Activated T-cell treated with anti-CD3 and anti-CD28 coated beads, Interleukin-2, amount 50 U/mL, for 4 hours (primary cell): ENCODE measurements at regions not wholly inside any gene's neighbourhood (a gene's known extent, or its start where the extent isn't known, plus 50 kb on each side); places are given as distances from the start of the nearest gene placed in this dataset.
"Not testable (repeated sequence)": the region's sequence is repeated elsewhere in the genome, so short reads cannot be mapped to it uniquely, and the experiment has no call there.

ENCODE experiments used
- ATAC-seq, 2 donors: fragments of 200-7000 bp; cut with Tn5 transposase; one replicate each; pipeline ENCODE4 v1.10.0; 2021
- DNase-seq: peaks from one replicate; pipeline ENCODE4 v3.0.0-alpha.2; 2020
- H3K27me3 Mint-ChIP-seq: one replicate; pipeline ENCODE4 v1.8.0; 2021; ENCODE audit warnings: low read depth, mixed read lengths
- H3K36me3 Mint-ChIP-seq: one replicate; pipeline ENCODE4 v1.8.0; 2022; ENCODE audit warnings: mixed read lengths; ENCODE audit not compliant: insufficient read depth
- H3K4me1 Mint-ChIP-seq: one replicate; pipeline ENCODE4 v1.8.0; 2021; ENCODE audit warnings: low read depth, mixed read lengths
- H3K4me3 Mint-ChIP-seq: one replicate; pipeline ENCODE4 v1.8.0; 2021; ENCODE audit warnings: mild to moderate bottlenecking, moderate library complexity, mixed read lengths
- H3K9me3 Mint-ChIP-seq: one replicate; pipeline ENCODE4 v1.8.0; 2021; ENCODE audit warnings: mixed read lengths

DNA sequence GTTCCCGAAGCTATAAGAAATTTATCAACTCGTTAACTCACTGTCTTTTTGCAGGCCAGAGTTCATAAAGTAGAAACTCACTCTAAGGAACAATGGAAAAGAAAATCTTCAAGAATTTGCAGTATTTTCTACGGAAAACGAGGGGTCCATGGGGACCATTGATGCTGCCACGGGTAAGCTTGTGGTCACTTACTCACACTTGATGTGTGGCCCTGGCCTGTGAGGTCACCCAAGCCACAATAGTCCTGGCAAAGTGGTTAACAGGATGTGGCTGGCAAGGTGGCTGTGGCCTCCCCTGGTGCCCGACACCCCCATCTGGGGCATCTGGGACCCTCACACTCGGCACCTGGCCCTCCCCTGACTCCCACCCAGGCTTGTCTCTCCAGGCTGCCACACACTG lies 123.4 kb downstream of the C6orf118 start:
- Mint-ChIP-seq H3K27me3 (no peaks in the 10 kb centered on the region), H3K4me3 (no peak overlapping the region), H3K36me3 (no peaks in the 10 kb centered on the region), H3K4me1 (no peaks in the 10 kb centered on the region), H3K9me3 (peaks cover 10% of the 10 kb centered on the region)
- ATAC-seq (no peak), DNase-seq (no peak)

DNA sequence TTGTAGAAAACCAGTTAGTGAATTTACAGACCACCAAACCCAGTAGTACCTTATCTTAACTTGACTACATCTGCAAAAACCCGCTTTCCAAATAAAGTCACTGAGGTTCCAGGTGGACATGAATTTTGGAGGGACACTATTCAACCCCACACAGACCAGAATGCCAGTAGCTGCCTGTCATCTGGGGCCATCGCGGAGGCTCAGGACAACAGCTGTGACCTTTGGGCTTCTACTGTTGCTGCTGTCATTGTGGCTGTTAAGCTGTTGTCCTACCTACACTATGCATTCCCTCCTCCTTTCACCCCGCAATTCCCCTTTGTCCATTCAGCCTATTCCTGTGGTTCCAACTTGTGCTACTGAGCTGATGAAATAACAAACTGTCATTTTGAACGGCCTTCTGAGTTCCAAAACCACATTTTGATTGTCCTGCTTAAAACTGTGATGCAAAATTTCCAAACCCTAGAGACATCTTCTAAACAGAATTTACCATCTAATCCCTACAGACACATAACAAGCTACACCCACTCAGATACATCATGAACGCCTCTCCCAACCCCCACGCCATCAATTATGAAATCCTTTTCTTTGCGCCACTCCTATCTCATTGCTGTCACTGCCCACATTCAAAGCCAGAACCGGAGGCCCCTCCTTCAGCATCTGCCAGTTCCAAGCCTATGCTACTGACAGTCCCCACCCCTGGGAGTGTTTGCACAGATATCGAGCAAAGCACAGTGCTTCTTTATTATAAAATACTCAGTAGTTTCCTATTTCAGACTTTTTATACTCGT lies 125.0 kb downstream of the C6orf118 start:
- Mint-ChIP-seq H3K27me3 (no peaks in the 10 kb centered on the region), H3K9me3 (peaks cover 10% of the 10 kb centered on the region), H3K36me3 (no peaks in the 10 kb centered on the region), H3K4me3 (no peak overlapping the region), H3K4me1 (no peaks in the 10 kb centered on the region)
- ATAC-seq (no peak), DNase-seq (no peak)

- DNase-seq (no peak), ATAC-seq (no peak)
- Mint-ChIP-seq H3K27me3 (no peaks in the 10 kb centered on the region), H3K36me3 (no peaks in the 10 kb centered on the region), H3K4me1 (no peaks in the 10 kb centered on the region), H3K9me3 (peaks cover 10% of the 10 kb centered on the region), H3K4me3 (no peak overlapping the region)
These were observed 125.8 kb downstream of the C6orf118 start for GRCh38 chr6:165183496-165184140.

- Mint-ChIP-seq H3K36me3 (no peaks in the 10 kb centered on the region), H3K27me3 (no peaks in the 10 kb centered on the region)
These were observed 126.3 kb downstream of the C6orf118 start for GRCh38 chr6:165183071-165183470.

GRCh38 chr6:165181951-165182414 lies 127.4 kb downstream of the C6orf118 start:
- DNase-seq (no peak), ATAC-seq (no peak)
- Mint-ChIP-seq H3K4me1 (no peaks in the 10 kb centered on the region), H3K36me3 (no peaks in the 10 kb centered on the region), H3K4me3 (no peak overlapping the region), H3K9me3 (peaks cover 14% of the 10 kb centered on the region), H3K27me3 (no peaks in the 10 kb centered on the region)

More at GRCh38 chr6:165183071-165183470, 126.3 kb downstream of the C6orf118 start:
- DNase-seq (no peak), ATAC-seq (no peak)
- no peak overlapping the region for H3K4me3 Mint-ChIP-seq
- peaks cover 11% of the 10 kb centered on the region for H3K9me3 Mint-ChIP-seq
- H3K4me1 Mint-ChIP-seq: no peaks in the 10 kb centered on the region

DNA sequence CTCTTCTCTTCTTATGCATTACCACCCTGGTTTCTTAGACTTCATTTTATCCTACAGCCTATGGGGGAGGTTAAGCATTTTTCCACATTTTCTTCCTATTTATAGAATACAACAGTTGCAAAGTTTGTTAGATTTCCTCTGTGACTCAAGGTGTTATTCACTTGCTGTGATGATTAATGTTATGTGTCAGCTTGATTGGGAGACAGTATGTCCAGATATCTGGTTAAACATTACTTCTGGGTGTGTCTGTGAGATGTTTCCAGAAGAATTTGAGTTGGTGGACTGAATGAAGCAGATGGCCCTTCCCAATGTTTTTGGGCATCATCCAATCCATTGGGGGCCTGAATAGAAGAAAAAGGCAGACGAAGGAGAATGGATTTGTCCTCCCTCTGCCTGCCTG lies 131.3 kb downstream of the C6orf118 start:
- H3K4me1 Mint-ChIP-seq: no peaks in the 10 kb centered on the region
- H3K9me3 Mint-ChIP-seq: peaks cover 17% of the 10 kb centered on the region
- DNase-seq: no peak
- no peak overlapping the region for H3K4me3 Mint-ChIP-seq
- ATAC-seq: no peak
- H3K27me3 Mint-ChIP-seq: no peaks in the 10 kb centered on the region
- H3K36me3 Mint-ChIP-seq: no peaks in the 10 kb centered on the region

DNA sequence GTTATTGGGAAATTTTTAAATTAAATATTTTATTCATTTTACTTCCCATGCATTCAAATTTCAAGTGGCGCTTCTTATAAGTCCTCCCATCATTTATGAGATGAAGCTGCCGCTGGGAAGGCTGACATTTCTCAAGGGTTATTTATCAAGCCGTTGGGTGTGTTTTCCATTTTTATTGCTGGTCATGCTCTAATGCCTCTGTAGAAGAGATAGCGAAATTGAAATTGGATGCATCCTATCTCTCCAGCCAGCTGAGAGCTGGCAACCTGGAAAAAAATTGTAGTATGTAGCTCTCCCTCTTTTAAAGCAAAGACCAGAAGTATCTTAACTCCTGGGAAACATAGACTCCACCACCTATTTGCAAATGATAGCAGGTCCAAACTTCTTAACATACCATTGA lies 135.9 kb downstream of the C6orf118 start:
- H3K27me3 Mint-ChIP-seq: no peaks in the 10 kb centered on the region
- no peak overlapping the region for H3K4me3 Mint-ChIP-seq
- no peaks in the 10 kb centered on the region for H3K4me1 Mint-ChIP-seq
- DNase-seq: no peak
- peaks cover 13% of the 10 kb centered on the region for H3K9me3 Mint-ChIP-seq
- no peak for ATAC-seq
- H3K36me3 Mint-ChIP-seq: no peaks in the 10 kb centered on the region

- ATAC-seq (no peak), DNase-seq (no peak)
- peaks cover 12% of the 10 kb centered on the region for H3K9me3 Mint-ChIP-seq
- H3K27me3 Mint-ChIP-seq: no peaks in the 10 kb centered on the region
- no peaks in the 10 kb centered on the region for H3K36me3 Mint-ChIP-seq
- H3K4me3 Mint-ChIP-seq: no peak overlapping the region
- H3K4me1 Mint-ChIP-seq: no peaks in the 10 kb centered on the region
These were observed 141.5 kb downstream of the C6orf118 start for GRCh38 chr6:165167861-165168260.

DNA sequence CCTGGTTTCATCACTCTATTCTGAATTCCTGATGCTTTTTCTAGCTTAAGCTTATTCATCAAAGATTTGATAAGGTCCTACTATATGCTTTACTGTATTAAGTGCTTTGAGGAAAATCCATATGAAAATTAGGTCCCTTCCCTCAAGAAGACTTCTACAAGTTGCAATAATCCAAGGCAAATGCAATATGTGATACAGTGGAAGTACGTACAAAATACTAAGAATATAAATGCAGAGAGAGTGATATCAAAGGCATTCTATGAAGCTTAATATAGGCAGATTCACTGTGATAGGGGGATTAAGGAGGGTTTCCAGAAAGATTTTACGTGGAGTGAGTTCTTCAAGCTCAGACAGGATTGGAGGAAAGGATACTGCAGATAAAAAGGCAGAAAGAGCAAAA lies 142.1 kb downstream of the C6orf118 start:
- DNase-seq: no peak
- Mint-ChIP-seq H3K27me3 (no peaks in the 10 kb centered on the region), H3K4me1 (no peaks in the 10 kb centered on the region), H3K4me3 (no peak overlapping the region), H3K36me3 (no peaks in the 10 kb centered on the region), H3K9me3 (peaks cover 12% of the 10 kb centered on the region)
- ATAC-seq: no peak

- H3K9me3 Mint-ChIP-seq: peaks cover 12% of the 10 kb centered on the region
- no peak for ATAC-seq
- no peak overlapping the region for H3K4me3 Mint-ChIP-seq
- H3K36me3 Mint-ChIP-seq: no peaks in the 10 kb centered on the region
- H3K27me3 Mint-ChIP-seq: no peaks in the 10 kb centered on the region
- no peak for DNase-seq
- no peaks in the 10 kb centered on the region for H3K4me1 Mint-ChIP-seq
These were observed 145.9 kb downstream of the C6orf118 start for GRCh38 chr6:165163519-165163918.

DNA sequence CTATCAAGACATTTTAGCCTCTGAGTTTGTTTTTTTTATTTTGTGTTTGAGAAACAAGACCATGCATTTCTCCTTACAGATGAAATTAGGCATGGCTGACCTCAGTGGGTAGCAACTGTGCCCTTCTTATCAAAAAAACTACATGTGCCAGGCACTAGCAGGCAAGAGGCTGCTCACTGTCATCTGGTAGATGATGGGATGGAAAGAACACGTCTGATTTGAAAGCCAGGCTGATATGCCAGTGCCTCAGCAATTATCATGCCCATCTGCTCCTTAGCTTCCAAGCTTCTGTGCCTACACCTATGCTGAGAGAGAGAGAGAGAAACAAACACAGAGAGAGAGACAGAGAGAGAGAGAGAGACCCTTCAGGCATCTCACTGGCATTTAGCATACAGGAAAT lies 149.9 kb downstream of the C6orf118 start:
- H3K36me3 Mint-ChIP-seq: no peaks in the 10 kb centered on the region
- H3K27me3 Mint-ChIP-seq: no peaks in the 10 kb centered on the region
- peaks cover 13% of the 10 kb centered on the region for H3K9me3 Mint-ChIP-seq
- H3K4me3 Mint-ChIP-seq: no peak overlapping the region
- DNase-seq (no peak), ATAC-seq (no peak)
- no peaks in the 10 kb centered on the region for H3K4me1 Mint-ChIP-seq

- Mint-ChIP-seq H3K4me3 (no peak overlapping the region), H3K4me1 (no peaks in the 10 kb centered on the region), H3K36me3 (no peaks in the 10 kb centered on the region), H3K9me3 (peaks cover 22% of the 10 kb centered on the region), H3K27me3 (no peaks in the 10 kb centered on the region)
- no peak for ATAC-seq
- DNase-seq: no peak
These were observed 162.9 kb downstream of the C6orf118 start for GRCh38 chr6:165146456-165146855.

DNA sequence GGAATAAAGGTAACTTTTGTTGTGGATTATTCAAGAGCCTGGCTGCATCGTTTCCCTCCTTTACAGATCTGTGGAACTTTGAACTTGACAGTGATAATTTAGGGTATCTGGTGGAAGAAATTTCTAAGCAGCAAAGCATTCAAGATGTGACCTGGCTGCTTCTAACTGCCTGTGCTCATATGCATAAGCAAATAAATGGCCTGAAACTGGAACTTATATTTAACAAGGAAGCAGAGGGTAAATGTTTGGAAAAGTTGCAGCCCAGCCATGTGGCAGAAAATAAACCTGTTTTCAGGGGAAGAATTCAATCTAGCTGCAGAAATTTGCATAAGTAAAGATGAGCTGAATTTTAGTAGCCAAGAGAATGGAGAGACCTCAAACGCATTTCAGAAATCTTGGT lies 173.5 kb downstream of the C6orf118 start:
- H3K4me3 Mint-ChIP-seq: no peak overlapping the region

DNA sequence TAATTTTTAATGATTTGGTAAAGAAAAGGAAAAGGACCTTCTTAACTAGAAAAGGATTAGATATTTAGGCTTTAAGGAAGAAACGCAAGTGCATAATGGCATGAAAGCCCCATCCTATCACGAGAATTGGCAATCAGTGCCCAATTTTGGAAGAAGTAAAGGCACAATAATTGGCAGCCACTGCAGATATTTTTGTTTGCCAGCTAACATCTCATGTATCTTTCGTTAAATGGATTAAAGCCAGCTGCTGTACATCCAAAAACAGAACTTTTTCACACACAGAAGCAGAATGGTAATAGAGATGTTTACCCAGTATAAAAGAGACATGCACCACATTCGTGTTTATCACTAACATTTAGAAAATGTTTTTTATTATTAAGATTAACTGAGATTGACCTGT lies 180.3 kb downstream of the C6orf118 start:
- Mint-ChIP-seq H3K4me3 (no peak overlapping the region), H3K4me1 (no peaks in the 10 kb centered on the region), H3K36me3 (no peaks in the 10 kb centered on the region), H3K9me3 (peaks cover 14% of the 10 kb centered on the region), H3K27me3 (no peaks in the 10 kb centered on the region)
- ATAC-seq: no peak
- DNase-seq: no peak

More for the DNA sequence above, 173.5 kb downstream of the C6orf118 start:
- DNase-seq: no peak
- no peaks in the 10 kb centered on the region for H3K4me1 Mint-ChIP-seq
- H3K27me3 Mint-ChIP-seq: no peaks in the 10 kb centered on the region
- H3K9me3 Mint-ChIP-seq: peaks cover 20% of the 10 kb centered on the region
- no peaks in the 10 kb centered on the region for H3K36me3 Mint-ChIP-seq
- no peak for ATAC-seq

GRCh38 chr6:165127743-165128142 lies 181.7 kb downstream of the C6orf118 start:
- peaks cover 10% of the 10 kb centered on the region for H3K9me3 Mint-ChIP-seq
- not testable (repeated sequence) for ATAC-seq, H3K4me3 Mint-ChIP-seq, H3K27me3 Mint-ChIP-seq, DNase-seq, H3K36me3 Mint-ChIP-seq, H3K4me1 Mint-ChIP-seq
